HG03064 (cell line): ENCODE measurements at regions not wholly inside any gene's neighbourhood (a gene's known extent, or its start where the extent isn't known, plus 50 kb on each side); places are given as distances from the start of the nearest gene placed in this dataset.

Source experiments
- ATAC-seq: cut with Tn5 transposase; IDR thresholded peaks from one replicate; pipeline ENCODE4 v1.9.1; 2021; ENCODE audit warnings: low read depth; ENCODE audit not compliant: unreplicated experiment

GRCh38 chr2:102078773-102079172 lies 63.8 kb upstream of the IL1R1 start:
- ATAC-seq: no peak

- no peak for ATAC-seq
Measured at GRCh38 chr2:102080451-102081242, 61.9 kb upstream of the IL1R1 start.

GRCh38 chr2:102081243-102081522 lies 61.4 kb upstream of the IL1R1 start:
- no peak for ATAC-seq

GRCh38 chr2:102081606-102082005 lies 60.9 kb upstream of the IL1R1 start:
- ATAC-seq: no peak

GRCh38 chr2:102082571-102083392 lies 59.8 kb upstream of the IL1R1 start:
- ATAC-seq: peak; percentile 89

GRCh38 chr2:102083393-102083703 lies 59.2 kb upstream of the IL1R1 start:
- ATAC-seq: no peak

- no peak for ATAC-seq
Measured at GRCh38 chr2:102084651-102085050, 57.9 kb upstream of the IL1R1 start.

GRCh38 chr2:102085238-102085637 lies 57.3 kb upstream of the IL1R1 start:
- no peak for ATAC-seq

GRCh38 chr2:102086150-102086872 lies 56.2 kb upstream of the IL1R1 start:
- no peak for ATAC-seq

GRCh38 chr2:102091121-102091520 lies 51.4 kb upstream of the IL1R1 start:
- no peak for ATAC-seq

- no peak for ATAC-seq
Measured at GRCh38 chr2:102091908-102092307, 50.6 kb upstream of the IL1R1 start.

GRCh38 chr2:102092535-102092934 lies 50.0 kb upstream of the IL1R1 start:
- ATAC-seq: no peak
